HG03175 (cell line): ENCODE measurements at regions not wholly inside any gene's neighbourhood (a gene's known extent, or its start where the extent isn't known, plus 50 kb on each side); places are given as distances from the start of the nearest gene placed in this dataset.

ENCODE experiments used
- ATAC-seq: cut with Tn5 transposase; IDR thresholded peaks from one replicate; pipeline ENCODE4 v1.9.1; 2021; ENCODE audit warnings: mild to moderate bottlenecking, moderate library complexity; ENCODE audit not compliant: unreplicated experiment

DNA sequence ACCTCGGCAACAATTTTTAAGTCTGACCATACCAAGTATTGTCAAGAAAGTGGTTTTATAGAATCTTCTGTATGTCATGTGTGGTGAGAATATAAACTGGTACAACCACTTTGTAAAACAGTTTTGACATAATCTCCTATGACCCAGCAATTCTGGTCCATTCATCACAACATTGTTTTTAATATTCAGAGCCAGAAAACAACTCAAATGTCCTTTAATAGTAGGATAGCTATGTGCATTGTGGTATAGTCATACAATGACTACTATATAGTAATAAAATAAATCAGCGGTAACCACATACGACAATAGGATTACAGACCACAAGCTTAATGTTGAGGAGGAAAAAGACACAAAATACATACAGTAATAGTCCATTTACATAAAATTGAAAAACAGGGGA, 175.2 kb upstream of the SPATS2L start:
- no peak for ATAC-seq

DNA sequence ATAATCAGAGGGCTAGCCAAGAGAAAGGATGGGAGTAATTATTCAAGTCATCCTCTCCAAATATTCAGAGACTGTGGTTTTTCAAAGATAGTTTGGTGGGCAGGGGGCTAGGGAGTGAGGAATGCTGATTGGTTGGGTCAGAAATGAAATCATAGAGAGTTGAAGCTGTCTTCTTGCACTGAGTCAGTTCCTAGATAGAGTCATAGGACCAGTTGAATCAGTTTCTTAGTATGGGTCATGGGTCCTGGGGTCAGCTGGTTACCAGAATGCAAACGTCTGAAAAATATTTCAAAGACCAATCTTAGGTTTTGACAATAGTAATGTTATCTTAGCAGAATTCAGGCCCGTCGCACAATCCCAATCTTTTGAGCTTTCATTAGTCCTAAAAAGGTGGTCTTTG, 171.4 kb upstream of the SPATS2L start:
- ATAC-seq: no peak

DNA sequence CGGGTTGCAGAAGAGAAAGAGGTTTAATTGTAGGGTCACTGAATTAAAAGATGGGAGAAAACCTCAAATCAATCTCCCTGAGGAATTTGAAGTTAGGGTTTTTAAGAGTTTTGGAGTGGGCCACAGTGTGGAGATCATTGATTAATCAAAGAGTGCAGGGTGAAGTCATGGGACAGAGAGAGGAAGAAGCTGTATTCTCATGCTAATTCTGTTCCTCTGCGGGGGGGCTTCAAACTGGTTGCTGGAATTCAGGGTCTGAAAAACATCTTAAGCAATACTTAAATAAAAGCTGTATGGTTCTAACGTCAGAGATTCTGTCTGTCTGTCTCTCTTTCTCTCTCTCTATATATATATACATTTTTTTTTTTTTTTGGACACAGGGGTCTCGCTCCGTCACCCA, 169.8 kb upstream of the SPATS2L start:
- ATAC-seq: no peak

DNA sequence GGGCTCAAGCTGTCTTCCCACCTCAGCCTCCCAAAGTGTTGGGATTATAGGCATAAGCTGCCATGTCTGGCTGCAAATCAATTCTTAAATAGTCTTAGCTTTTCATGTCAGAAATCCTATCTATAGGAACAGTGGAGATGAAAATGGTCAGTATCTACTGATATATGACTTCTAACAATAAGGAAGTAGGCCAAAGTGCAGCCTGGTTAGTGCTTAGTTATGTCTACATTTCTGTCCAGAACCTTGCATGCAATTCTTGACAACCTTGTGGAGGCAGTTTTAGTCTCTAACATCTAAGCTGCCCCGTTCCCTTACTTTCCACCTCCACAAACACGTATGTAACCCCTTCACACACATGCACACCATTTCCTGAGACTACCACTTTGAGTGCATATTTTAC, 169.2 kb upstream of the SPATS2L start:
- ATAC-seq: no peak

DNA sequence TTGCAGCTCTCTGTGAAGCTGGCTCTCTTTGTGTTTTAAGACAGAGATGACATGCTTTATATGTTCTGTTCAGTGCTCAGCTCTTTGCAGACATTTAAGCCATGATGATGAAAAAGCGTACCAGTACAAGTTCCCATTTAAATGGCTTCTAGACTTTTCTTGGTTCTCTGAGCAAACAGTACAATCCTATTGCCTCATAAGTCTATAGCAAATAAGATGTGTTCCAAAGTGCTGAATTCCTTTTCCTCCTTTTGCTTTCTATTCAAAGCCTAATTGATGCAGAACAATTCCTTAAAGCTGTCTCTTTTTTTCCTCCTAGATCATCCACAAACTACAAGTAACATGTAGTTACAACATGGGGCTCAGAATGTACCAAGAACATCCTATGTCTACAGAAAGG, 168.8 kb upstream of the SPATS2L start:
- ATAC-seq: no peak

DNA sequence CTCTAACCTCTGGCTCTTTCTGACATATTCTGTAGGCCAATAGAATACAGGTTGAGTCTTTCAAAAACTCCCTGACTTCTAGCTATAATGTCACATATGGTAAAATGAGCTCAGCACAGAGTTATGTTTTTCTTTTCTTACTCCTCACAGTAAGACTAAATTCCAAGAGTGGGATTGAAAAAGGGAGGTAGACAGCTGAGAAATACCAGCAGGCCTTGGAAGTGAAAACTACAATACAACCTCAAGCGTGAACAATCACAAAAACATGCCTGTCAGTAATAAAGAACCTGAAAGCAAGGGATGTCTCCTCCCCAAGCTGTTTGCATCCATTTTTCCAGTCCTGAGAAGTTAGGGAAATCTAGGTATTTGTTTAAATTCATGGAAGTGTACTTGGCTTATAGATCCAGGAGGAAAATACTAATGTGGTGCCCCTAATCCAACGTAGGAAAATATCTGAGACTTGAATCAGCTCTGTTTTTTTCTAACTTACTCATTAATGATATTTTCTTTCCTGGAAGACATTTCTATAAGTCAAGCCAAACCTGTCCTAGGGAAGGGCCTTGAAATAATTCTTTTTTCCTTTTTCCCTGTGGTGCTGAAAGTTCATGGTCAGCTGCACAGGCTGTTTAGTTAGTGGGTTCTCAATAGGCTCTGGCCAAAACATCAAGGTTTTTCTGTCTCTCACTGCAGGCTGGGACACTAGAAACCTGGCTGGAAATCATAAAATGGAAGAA, 167.9 kb upstream of the SPATS2L start:
- no peak for ATAC-seq

DNA sequence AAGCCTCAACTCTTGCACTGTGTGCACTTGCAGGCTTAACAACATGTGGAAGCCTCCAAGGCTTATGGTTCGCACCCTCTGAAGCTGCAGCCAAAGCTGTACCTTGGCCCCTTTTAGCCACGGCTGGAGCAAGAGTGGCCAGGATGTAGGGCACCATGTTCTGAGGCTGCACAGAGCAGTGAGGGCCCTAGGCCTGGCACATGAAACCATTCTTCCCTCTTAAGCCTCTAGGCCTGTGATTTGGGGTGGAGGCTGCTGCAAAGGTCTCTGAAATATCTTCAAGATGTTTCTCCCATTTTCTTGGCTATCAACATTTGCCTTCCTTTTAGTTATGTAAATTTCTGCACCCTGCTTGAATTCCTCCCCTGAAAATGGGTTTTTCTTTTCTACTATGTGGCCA, 161.9 kb upstream of the SPATS2L start:
- ATAC-seq: no peak

DNA sequence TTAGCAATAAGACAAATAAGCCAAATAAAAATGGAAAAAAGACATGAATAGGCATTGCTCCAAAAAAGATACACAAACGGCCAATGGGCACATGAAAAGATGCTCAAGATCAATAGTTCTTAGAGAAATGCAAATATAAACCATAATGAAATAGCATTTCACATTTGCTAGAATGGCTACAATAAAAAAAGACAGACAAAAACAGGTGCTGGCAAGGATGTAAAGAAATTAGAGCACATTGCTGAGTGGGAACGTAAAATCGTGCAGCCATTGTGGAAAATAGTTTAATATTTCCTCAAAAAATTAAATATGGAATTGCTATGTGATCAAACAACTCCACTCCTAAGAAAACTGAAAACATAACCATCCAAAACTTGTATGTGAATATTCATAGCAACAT, 160.0 kb upstream of the SPATS2L start:
- ATAC-seq: no peak

DNA sequence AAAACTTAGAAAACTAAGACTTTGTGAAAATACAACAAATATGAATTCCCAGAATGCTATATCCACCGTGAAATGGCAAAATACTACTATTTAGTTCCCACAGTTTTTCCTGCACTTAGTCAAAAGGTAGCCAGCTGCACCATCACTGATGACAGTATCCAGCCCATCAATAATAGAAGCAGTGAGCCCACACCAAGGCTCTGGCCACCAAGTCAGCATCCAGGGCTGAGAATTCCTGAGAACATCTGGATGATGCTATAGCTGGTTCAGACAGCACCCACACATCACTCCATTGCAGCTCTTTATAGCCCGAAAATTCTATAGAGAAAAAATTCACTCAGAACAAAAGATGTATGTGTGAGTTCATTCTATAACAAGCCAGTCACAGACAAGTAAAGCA, 159.1 kb upstream of the SPATS2L start:
- ATAC-seq: no peak

DNA sequence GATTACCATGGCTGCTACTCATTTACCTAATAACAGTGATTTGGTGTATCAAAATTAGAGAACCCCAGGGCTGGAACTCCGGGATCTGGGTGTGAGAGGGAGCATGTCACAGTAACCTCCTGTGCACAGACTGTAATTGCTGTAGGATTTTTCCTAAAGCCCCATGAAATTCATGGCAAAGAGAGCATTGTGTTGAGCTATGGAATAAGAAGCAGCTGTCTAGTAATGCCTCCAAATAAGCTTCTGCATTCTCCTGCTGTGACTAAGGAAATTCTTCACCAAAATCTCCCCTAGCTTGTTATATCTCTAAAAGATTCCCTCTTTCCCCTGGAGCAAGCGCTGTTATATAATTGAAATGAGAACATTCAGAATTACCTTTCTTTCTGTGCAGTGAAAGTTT, 158.1 kb upstream of the SPATS2L start:
- ATAC-seq: no peak

DNA sequence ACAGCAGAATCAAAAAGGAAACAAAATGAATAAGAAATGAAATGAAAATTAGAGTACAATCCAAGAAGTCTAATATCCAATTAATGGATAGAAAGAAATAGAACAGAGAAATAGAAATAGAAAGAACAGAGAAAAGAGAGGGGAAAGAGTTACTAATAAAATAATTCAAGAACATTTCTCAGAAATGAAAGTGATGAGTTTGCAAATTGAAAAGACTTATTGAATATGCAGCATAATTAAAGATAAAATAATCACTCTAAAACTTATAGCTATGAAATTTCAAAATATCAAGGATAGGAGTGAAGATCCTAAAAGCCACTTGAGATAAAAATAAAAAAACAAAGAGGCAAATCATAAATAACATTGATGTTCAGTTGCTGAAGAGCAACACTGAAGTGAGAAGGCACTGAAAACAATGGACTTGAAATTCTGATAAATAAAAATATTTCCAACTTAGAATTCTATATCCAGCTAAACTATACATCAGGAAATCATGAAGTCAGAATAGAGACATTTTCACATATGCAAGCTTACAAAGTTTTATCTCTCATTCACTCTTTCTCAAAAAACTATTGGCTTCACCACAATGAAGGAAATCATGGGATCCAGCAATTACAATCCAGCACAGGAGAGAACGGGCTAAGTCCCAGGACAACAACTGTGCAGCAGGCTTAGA, 155.9 kb upstream of the SPATS2L start:
- no peak for ATAC-seq

DNA sequence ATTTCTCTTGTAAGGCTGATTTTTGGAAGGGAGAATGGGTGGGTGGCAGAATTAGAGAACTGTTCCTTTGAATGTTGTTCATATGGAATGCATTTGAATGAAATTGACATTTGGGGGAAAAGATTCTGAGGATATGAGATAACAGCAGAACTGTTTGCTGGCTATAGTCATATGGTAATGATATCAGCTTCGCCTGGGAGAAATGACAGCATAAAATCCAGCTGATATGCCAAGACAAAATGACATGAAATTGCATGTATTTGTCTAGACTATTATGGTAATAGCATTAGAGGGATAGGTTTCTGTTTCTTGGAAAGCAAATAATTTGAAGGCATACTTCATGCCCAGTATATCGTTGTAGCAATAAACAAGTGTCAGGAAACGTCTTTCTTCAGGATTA, 150.8 kb upstream of the SPATS2L start:
- no peak for ATAC-seq

DNA sequence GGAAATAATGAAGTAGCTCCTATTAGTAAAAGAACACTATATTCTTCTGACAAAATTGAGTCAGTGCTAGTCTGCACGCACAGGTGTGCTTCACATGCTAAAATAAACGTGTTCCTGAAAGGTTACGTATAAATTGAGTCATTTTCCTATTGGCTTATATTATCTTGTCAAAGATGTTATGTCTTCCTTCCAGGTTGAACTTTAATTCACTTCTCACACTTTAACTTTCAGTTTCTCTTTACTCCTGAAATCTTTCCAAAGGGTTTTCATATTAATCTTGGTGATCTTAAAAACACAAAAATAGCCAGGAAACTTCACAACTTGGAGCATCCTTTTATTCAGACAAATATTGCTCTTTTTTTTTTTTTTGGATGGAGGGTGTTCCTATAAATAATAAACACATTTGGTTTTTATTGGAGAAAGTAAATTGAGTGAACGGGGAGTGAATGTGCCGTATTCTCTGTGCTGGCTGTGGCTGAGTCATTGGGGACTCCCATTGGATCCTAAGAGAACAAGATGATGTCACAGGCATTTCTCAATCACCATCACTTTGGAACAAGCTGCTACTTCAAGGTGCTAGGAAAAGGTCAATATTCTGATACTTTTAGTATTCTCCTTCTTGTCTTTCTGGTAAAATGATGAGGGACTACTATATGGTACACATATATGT, 150.2 kb upstream of the SPATS2L start:
- ATAC-seq: no peak

DNA sequence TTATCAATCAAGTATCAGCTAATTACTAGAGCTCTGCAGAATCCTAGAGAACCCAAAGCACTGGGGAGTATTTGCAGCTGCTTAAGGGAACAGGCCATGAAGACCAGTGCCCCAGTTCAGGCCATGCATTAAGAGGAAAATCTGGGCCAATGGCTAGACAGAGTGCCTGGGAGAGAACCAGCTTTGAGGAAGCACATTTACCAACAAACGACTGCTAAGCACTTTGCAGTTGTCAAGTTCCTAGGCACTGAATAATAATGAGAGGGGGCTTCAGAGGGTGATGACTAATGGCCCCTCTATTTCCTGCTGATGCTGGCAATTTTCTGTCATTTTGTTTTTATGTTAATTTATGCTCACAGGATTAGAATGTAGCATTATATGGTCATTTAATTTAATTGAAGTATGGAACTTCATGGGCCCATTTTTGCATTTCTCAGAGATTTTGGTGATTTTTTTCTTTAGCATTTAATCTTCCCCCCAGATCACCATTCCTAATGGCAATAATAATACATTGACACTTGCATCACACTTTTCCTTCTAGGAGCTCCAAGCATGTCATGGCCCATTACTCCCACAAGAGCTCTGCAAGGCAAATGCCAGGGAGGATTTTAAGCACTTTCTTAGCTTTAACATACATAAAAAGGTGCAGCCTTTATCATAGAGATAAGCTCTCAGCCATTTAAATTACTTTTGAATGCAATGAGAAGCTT, 147.7 kb upstream of the SPATS2L start:
- no peak for ATAC-seq

DNA sequence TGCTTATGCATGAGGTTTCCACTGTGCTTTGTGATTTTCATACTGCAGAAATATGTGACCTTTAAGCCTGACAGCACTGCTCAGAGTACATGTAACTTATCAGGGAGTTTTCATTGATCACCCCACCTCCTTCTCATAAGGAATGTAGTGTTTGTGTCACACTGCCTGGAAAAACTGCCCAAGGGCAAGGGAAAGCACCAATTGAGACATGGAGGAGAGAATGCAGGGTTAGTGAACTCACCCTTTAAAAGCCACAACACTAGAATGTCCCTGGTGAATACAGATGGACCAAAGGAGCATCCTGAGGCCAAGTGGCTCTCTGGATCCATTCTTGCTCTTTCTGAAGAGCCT, 147.2 kb upstream of the SPATS2L start:
- ATAC-seq: no peak

DNA sequence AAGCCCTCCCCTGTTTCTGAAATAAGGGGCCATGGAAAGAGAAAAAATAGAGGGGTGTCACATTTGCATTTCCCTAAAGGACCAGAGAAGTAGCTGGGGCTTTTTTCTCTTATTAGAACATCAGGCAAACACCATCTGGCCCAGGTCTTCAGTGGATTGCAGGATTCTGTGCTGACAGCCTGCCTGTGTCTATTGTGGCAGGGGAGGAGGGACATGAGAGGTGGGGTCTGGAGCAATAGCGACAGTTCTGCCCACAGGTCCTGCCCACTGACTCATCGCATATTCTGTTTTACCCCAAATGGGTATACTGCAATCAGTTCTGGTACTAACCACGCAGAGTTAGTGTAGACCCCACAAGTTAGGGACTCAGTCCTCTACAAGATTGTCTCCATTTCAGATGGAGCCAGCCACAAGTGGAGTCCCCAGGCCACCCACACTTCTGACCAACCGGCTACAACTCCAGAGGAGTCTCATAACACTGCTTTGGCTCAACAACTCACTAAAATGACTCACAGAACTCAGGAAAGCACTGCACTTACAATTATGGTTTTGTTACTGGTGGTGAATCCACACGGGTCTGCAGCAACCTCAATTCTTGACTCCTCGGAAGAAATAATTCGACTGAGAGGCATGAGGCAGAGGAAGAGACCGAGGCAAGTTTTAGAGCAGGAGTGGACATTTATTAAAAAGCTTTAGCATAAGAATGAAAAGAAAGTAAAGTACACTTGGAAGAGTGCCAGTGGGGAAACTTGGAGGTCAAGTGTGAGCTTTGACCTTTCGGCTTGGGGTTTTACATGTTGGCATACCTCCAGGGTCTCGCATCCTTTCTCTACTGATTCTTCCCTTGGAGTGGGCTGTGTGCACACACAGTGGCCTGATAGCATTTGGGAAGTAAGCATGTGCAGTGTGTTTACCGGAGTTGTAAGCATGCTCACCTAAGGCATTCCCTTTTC, 146.4 kb upstream of the SPATS2L start:
- no peak for ATAC-seq

DNA sequence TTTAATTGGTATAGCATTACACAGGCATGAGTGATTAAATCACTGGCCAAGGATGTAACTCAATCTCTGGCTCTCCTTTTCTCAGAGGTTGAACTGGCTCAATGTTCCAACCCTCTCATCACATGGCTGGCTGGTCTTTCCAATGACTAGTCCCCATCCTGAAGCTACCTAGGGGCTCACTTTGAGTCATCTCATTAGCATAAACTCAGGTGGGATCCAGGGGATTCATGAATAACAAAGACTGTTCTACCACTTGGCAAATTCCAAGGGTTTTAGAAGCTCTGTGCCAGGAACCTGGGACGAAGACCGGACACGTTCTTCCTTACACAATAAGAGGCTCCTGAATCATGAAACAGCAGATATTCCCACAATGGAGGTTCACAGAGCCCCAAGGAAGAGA, 145.0 kb upstream of the SPATS2L start:
- no peak for ATAC-seq

DNA sequence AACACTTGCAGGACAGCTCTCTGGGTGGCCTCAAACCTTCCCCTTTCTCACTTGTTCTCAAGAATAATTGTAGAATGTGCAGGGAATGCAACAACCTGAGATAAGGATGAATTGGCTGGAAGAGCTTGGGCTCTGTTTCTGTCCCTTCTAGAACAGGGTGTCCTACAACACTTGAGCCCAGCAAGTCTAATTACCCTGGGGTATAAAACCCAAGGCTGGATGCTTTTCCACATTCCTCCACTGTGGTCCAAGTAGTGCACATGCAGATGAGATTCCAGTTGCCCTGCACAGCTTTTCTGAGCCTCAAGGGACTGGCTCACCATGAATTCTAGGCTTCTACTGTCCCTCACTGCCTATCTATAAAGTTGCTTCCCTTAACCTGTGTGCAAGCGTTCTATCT, 140.8 kb upstream of the SPATS2L start:
- no peak for ATAC-seq

DNA sequence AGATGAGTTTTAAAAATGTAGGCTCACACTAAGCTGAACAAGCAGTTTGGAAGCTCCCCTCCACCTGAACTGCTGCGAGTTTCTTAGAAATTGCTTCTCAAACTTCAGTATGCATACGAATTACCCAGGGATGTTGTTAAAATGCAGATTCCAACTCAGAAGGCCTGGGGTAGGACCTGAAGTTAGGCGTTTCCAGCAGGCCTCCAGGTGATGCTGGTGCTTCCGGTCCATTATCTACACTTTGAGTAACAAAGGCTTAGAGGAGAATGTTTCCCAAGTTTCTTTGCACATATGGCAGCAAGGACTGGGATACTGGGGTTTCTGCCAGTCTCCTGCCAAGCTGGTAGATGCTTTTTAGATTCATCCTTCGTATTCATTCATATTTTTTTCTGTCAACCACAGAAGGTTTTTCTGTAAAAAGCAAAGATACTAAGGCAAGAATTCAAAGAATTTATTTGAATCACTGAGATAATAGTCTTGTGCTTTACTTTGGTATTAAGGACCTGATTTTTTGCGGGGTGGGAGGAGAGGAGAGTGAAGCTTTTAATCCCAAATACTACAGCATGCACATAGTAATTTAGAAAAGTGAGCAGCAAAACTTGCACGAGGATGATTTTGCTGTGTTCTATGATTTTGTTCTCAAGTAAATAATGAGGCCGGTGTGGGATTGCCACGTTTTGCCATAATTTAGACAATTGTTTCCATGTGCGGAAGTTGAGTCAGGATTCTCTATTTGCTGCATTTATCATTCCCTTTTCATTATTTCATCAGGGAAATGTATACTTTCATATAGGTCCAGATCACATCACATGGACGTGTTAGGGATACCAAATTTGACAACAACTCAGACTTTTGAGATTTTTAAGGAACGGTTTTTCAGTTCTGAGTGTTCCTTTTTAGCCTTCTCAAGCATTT, 137.6 kb upstream of the SPATS2L start:
- ATAC-seq: no peak

DNA sequence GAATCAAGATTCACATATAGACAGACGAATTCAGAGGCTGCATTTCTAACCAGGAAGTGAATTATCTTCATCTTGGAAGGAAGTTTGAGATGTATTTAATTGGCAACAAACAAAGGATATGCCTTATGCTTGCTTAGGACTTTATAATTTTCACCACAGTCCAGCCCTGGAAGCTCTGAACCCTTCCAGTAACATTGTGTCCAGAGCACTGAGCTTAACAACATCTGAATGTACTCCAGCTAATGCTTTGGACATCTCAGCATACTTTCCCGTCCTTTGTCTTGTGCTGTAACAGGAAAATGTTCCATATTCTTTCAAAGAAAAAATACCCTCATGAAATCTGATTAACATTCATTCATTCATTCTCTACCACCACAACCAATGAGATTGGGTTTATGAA, 136.3 kb upstream of the SPATS2L start:
- no peak for ATAC-seq
